ENCODE measurements at regions not wholly inside any gene's neighbourhood (a gene's known extent, or its start where the extent isn't known, plus 50 kb on each side); places are given as distances from the start of the nearest gene placed in this dataset.
"Not testable (repeated sequence)": the region's sequence is repeated elsewhere in the genome, so short reads cannot be mapped to it uniquely, and the experiment has no call there.

DNA sequence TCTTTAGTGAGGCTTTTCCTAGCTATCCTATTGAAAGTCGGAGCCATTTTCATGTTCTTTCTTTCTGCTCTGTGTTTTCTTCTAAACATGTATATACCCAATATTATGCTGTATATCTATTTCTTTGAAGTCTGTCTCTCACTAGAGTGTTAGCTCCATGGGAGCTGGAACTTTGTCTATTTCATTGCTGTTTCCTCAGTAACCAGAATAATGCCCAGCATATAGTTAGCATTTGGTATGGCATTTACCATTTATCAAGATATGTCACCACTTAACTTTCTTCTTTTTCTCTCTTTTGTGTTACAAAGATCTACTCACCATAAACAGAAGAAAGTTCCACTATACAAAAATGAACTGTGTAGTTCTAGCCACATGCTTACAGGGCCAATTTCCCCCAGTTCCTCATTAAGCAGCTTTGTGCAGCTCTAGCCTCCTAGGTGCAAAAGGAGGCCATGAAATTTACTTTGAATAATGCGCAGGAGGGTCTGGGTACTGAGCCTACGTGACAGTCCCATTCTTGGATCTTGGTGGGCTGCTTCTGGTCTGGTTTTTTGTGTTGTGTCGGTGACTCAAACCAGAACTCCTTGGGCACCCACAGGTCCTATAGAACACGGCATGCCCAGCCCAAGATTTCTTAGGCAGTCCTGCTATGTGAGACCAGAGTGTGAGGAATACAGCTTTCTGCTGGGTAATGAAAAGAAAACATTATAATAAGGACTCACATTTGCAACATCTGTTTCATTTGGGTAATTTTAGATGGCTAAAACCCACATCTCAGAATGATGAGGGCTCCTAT lies 302.3 kb upstream of the IGFBP7 start:
- no peak for DNase-seq (ENCODE audit: low spot score)

GRCh38 chr4:57410331-57411052 lies 300.3 kb upstream of the IGFBP7 start:
- DNase-seq (ENCODE audit: low spot score): peak; percentile 91

GRCh38 chr4:57405359-57405758 lies 295.2 kb upstream of the IGFBP7 start:
- DNase-seq (ENCODE audit: low spot score): peak; percentile 53

- no peak for DNase-seq (ENCODE audit: low spot score)
These were observed 294.3 kb upstream of the IGFBP7 start for GRCh38 chr4:57404483-57404882.

DNA sequence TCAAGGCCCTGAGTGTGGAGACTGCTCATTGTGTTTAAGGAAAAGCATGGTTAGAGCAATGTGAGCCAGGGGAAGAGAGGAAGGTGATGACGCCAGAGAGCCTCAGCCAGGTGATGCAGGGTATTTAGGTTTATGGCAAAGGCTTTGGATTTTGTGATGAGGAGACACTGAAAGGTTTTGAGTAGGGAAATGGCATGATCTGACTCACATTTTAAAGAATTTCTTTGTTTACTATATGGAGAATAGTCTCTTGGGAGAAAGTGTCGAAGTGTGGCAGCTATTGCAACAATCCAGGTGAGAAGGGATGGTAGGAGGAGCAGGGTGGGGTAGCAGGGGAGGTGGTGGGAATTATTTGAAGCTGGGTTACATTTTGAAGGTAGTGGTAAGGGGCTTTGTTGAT lies 293.4 kb upstream of the IGFBP7 start:
- DNase-seq (ENCODE audit: low spot score): no peak

- no peak for DNase-seq (ENCODE audit: low spot score)
These were observed 291.4 kb upstream of the IGFBP7 start for GRCh38 chr4:57401586-57401985.

- DNase-seq (ENCODE audit: low spot score): no peak
These were observed 268.6 kb upstream of the IGFBP7 start for GRCh38 chr4:57378766-57379165.

GRCh38 chr4:57374866-57375595 lies 264.8 kb upstream of the IGFBP7 start:
- no peak for DNase-seq (ENCODE audit: low spot score)

DNA sequence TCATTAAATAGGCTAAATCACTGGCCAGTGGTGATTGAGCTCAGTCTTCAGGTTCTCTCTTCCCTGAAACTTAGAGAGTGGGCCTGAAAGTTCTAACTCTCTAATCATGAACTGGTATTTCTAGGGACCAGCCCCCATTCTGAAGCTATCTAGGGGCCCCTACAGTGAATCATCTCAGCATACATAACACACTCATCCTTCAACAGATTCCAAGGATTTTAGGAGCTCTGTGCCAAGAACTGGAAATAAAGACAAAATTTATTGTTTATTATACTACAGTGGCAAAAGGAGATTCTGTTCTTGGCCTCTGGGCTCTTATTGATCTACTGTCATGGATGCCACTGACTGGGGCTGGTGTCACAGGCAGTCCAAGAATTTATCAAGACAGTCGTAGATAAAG lies 263.8 kb upstream of the IGFBP7 start:
- no peak for DNase-seq (ENCODE audit: low spot score)

- DNase-seq (ENCODE audit: low spot score): no peak
These were observed 261.5 kb upstream of the IGFBP7 start for GRCh38 chr4:57371671-57372070.

GRCh38 chr4:57370691-57371090 lies 260.5 kb upstream of the IGFBP7 start:
- no peak for DNase-seq (ENCODE audit: low spot score)

- DNase-seq (ENCODE audit: low spot score): no peak
These were observed 259.3 kb upstream of the IGFBP7 start for GRCh38 chr4:57369446-57369845.

GRCh38 chr4:57364255-57364654 lies 254.1 kb upstream of the IGFBP7 start:
- DNase-seq (ENCODE audit: low spot score): no peak

DNA sequence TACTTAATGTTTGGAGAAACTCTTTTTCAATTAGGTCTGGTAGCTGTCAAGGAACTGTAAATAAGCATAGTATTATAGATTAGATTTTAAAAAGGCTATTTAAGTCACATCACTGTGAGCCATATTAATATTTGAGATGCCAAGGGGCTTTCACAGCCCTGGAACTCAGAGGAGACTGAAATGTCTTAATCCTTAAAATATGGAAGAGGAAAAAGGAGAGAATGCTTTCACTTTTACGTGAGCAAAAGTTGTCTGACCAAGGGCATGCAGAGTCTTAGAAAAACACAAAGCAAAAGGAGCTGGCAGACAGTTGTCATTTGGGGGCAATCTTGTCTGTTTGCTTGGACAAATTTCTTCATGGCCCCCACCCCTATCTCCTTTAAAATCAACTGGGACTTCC lies 253.2 kb upstream of the IGFBP7 start:
- no peak for DNase-seq (ENCODE audit: low spot score)

GRCh38 chr4:57360681-57361080 lies 250.5 kb upstream of the IGFBP7 start:
- DNase-seq (ENCODE audit: low spot score): no peak

GRCh38 chr4:57355101-57355665 lies 245.0 kb upstream of the IGFBP7 start:
- no peak for DNase-seq (ENCODE audit: low spot score)

DNA sequence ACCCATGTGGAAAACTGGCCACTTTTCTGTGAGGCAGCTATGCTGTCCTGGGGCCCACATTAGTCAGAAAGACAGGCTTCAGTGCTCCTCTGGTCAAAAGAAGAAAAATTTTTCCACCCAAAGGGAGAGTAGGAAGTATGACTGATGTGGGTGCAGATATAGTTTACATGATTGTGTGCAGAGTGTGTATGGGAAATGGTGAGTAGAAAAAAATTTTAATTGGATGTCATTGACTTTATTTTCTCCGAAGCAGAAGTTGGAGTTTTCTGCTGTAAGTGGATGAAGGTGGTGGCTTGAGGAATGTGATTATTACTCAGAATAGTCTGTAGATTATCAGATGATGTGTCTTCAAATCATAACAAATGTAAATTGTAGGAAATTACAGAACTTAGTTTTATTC lies 241.5 kb upstream of the IGFBP7 start:
- DNase-seq (ENCODE audit: low spot score): no peak

DNA sequence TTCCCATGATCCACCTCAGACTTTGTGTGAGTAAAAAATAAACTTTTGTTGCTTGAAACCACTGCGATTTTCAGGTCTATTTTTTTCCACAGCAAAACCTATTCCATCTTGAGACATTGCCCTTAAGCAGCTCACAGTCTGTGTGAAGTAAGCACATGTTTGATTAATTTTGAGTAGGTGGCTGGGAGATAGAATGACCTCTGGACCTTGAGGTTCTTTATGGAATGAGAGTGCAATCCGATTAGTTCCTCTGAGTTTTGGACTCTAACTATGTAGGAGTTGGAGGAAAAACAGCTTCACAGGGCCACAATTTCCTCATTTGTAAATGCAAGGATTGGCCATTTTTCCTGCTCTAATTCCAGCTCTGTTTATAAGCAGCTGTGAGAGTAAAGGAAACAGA lies 234.1 kb upstream of the IGFBP7 start:
- no peak for DNase-seq (ENCODE audit: low spot score)

DNA sequence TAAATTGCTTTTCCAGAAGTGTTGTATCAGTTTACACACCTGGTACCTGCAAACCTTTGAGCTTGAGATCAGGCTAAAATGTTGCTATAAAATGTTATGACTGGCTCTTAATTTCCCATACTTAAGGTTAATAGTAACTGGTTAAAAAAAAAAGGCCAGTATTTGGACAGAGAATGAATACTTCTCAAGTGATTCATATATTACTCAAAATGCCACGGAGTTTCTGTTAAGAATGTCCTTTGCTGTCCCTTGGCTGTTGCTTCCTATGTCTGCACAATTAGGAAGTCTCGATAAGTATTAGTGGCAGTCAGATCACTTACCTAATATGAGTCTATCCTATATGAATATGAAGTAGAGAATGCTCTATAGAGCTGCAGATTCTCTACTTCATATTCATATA lies 232.2 kb upstream of the IGFBP7 start:
- DNase-seq (ENCODE audit: low spot score): no peak

DNA sequence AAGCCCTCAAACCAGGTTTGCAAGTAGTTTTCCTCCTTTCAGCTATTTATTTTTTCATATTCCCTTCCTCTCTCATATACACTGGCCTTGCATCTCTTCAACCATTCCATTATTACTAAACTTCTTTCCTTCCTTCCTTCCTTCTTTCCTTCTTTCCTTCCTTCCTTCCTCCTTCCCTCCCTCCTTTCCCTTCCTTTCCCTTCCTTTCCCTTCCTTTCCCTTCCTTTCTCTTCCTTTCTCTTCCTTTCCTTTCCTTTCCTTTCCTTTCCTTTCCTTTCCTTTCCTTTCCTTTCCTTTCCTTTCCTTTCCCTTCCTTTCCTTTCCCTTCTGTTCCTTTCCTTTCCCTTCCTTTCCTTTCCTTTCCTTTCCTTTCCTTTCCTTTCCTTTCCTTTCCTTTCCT lies 228.7 kb upstream of the IGFBP7 start:
- not testable (repeated sequence) for DNase-seq (ENCODE audit: low spot score)

DNA sequence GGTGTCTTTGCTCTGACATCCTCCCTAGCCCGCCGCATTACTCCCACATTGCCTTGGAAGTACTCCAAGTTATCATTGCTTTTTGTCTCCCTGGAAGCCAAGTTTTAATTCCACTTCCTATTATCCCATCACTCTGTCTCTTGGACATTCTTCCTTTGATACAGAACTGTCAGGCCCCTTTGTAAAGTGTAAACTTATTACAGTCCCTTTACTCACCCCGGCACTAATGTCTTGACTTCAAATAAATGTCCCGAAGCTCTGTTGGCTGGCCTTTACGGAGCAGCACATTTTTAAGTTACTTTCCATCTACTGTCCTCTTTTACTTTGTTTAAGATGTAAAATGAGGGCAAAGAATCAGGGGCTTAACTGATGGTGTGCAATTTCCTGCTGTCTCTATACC lies 223.5 kb upstream of the IGFBP7 start:
- no peak for DNase-seq (ENCODE audit: low spot score)

GRCh38 chr4:57331959-57332358 lies 221.8 kb upstream of the IGFBP7 start:
- DNase-seq (ENCODE audit: low spot score): no peak

GRCh38 chr4:57329279-57329678 lies 219.1 kb upstream of the IGFBP7 start:
- no peak for DNase-seq (ENCODE audit: low spot score)
